ENCODE measurements at regions not wholly inside any gene's neighbourhood (a gene's known extent, or its start where the extent isn't known, plus 50 kb on each side); places are given as distances from the start of the nearest gene placed in this dataset.

DNA sequence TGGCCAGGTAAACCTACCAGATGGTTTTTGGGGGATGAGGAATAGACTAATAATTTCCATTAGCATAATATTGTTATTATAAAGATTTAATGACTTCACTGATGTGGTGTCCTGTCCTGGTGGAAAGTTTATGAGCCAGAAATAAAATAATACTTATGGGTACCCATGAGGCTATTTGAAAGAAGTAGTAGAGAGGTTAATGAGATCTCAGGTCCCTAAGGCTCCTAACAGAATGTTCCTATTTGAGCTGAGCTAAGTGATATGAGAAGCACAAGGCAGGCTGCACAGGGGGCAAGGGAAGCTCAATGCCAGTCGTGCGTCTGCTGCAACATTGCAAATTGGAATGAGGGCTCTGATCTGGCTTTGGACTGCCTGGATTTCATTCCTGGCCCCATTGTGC lies 174.1 kb downstream of the BMP2 start:
- intact Hi-C loops (cut with DNase I): no loop called here
- no peak for DNase-seq (ENCODE audit: low spot score)

DNA sequence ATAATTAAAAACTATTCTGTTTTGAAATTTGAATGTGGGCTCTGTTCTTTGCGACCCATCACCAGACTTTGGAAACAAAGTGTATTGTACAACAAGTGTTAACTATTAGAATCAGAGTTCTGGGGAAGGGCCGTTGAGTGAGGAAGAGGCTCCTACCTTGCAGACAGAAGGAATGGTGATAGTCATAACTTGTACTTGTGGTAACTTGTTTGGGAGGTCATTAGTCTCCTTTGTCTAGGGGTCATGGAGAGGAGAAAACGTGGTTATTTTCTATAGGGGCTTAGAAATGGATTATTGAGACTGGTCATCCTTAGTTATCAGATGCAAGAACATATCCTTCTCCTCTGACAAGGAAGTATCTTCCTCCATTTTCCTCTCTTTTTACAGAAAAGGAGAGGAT lies 174.8 kb downstream of the BMP2 start:
- DNase-seq (ENCODE audit: low spot score): no peak
- intact Hi-C loops (cut with DNase I): no loop called here

- intact Hi-C loops (cut with DNase I): no loop called here
- no peak for DNase-seq (ENCODE audit: low spot score)
Observed at GRCh38 chr20:6944292-6944691, 176.8 kb downstream of the BMP2 start.

GRCh38 chr20:6953611-6954010 lies 186.1 kb downstream of the BMP2 start:
- intact Hi-C loops (cut with DNase I): no loop called here
- no peak for DNase-seq (ENCODE audit: low spot score)

- no peak for DNase-seq (ENCODE audit: low spot score)
- intact Hi-C loops (cut with DNase I): no loop called here
Observed at GRCh38 chr20:6954219-6954618, 186.7 kb downstream of the BMP2 start.

- intact Hi-C loops (cut with DNase I): no loop called here
- DNase-seq (ENCODE audit: low spot score): no peak
Observed at GRCh38 chr20:6956056-6956455, 188.6 kb downstream of the BMP2 start.

GRCh38 chr20:6956574-6956973 lies 189.1 kb downstream of the BMP2 start:
- DNase-seq (ENCODE audit: low spot score): no peak
- intact Hi-C loops (cut with DNase I): no loop called here

DNA sequence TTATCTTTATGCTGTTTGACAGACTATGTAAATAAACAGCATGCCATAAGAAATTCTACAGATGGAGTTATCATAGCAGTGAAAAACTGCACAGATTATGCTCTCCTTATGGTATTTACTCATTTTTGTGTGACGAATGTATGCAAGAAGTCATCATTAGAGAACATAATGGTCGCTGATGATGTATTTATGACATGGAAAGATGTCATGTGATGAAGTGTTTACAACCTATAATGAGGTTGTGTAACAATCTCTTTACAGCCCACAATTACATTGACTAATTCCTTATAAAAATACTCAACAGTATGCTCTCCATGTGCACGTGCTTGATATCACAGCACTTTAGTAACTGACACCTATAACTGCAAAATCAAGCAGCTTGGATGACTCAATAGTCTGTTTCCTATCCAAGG lies 192.4 kb downstream of the BMP2 start:
- intact Hi-C loops (cut with DNase I): no loop called here

GRCh38 chr20:6966721-6967120 lies 199.2 kb downstream of the BMP2 start:
- DNase-seq (ENCODE audit: low spot score): no peak
- intact Hi-C loops (cut with DNase I): no loop called here

More for the DNA sequence above, 192.4 kb downstream of the BMP2 start:
- no peak for DNase-seq (ENCODE audit: low spot score)

DNA sequence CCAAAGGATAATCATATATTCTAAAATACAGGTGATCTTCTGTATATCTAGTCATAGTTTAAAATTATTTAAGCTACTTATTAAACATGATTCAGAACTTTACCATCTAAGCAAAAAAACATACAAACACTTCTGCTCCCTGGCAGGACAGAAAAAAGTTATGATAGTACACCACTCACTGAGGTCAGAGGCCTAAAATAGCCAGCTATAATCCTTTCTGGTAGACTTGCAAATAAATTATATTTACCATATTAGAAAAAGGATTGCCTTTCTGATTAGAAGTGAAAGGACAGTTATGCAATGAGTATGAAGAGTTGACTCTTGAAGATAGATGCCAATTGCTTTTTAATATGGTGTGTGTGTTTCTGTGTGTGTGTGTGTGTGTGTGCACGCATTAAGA lies 207.4 kb downstream of the BMP2 start:
- intact Hi-C loops (cut with DNase I): no loop called here
- DNase-seq (ENCODE audit: low spot score): no peak

DNA sequence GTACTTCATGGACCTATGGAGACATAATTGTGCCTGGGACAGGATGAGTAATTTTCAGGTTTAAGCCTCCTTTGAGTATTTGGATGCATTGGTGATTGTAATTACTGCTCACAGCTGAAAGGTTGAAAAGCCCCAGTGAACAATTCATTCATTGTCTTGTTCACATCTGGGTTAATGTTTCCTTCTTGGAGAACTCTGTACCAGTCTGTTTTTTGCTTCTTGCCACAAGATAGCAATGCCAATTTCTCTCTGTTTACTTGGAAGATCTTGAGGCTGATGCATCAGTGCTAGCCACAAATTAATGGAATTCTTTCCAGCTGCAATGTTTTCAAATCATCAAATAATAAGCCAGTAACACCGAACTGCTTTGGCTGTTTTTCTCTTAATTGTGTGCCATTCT lies 207.8 kb downstream of the BMP2 start:
- DNase-seq (ENCODE audit: low spot score): no peak

DNA sequence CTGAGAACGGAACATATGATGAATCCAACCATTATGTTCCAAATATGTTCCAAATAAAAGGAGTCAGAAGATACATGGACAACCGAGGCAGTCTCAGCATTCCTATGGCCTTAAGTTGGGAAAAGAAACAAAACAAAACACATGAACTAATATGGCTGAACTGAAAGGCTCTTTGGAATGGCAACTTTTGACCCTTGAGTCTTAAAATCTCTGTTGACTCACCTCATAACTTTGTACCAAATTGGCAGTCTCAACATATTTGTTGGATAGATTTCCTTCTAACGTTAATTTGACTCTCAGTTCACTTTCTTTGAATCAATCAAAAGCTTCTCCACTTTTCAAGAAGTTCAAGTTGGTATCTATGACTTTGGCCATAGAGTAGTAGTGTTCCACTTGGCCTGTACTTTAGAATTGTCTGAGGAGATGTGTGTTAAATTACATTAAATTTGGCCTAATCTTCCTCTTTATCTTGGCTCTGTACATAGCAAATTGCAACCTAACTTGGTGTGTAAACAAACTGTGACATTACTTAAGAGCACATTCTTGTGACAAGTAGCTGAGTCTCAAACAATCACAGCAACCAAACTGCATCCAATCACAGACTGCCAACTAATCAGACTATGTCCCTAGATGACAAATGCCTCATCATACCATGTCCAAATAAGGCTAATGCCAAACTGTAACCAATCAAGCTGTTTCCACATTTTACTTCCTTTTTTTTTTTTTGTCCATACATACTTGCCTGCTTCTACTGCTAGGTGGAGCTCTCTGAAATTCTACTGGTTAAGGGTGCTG lies 208.8 kb downstream of the BMP2 start:
- DNase-seq (ENCODE audit: low spot score): no peak
- intact Hi-C loops (cut with DNase I): no loop called here

More for the DNA sequence above, 207.8 kb downstream of the BMP2 start:
- intact Hi-C loops (cut with DNase I): no loop called here

DNA sequence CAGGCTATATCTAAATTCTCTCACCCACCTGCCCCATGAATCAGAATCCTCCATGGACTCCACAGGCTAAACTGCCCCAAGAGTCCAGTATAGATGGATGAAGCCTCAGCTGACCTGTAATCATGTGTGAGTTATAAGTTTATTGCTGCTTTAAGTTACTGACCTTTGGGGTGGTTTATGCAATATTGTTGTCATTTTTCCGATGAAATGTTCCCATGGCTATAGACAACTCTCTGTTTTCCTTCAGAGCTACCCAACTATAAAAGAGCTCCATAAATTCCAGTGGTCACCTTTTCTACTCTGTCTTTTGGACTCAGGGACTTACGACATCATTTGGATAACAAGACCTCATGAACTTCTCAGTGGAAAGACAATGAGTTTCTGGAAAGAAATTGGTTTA lies 212.1 kb downstream of the BMP2 start:
- intact Hi-C loops (cut with DNase I): no loop called here

DNA sequence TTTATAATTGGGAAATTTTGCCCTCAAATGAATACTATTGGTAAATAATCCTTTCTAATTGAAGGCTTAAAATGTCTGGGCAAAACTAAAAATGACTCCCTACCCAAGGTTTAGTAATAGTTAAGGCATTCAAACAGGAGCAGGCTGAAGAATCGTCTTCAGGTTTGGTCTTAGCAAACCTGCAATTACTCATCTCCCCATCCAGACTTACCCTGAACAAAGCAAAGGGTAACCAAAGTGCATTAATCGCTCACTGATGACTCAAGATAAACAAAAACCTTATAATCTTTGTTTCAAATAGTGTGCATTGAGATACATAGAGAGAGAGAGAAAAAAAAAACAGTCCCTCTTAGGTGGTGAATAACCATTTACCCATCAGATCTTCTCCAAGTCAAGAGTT lies 225.5 kb downstream of the BMP2 start:
- intact Hi-C loops (cut with DNase I): no loop called here
- no peak for DNase-seq (ENCODE audit: low spot score)

More for the DNA sequence above, 212.1 kb downstream of the BMP2 start:
- DNase-seq (ENCODE audit: low spot score): no peak

DNA sequence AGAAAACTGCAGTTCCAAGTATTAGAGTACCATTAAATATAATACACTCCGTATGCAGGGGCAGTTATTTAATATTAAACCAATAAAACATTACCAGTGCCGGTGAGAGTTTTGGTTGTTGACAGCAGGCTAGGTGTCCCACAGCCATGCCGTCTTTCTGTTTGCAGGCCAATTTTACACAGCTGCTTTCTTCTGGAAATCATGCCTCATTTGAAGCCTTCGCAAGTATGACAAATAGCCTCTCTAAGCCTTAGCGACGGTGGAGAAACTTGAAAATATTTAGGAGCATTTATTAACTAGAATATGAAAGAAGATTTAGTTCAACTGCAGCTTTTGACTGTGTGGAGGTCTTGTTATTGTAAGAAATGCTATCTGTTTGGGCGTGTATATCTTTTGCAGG lies 226.0 kb downstream of the BMP2 start:
- DNase-seq (ENCODE audit: low spot score): no peak
- intact Hi-C loops (cut with DNase I): no loop called here

DNA sequence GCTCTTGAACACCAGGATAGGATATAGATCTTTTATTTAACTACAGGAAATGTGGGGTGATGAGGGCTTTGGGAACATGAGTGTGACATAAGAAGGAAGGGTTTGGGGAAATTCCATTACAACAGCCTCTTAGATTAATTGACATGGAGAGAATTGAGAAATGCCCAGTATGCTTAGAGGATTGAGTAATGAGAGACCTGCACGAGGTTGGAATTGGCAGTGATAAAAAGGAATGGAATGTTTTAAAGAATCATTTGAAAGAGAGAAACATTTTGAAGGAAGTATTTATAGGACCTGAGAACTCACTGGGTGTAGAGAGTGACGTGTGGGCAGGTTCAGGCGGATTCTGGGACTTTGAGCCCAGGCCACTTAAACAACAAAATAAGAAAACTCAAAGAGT lies 227.0 kb downstream of the BMP2 start:
- intact Hi-C loops (cut with DNase I): no loop called here
- DNase-seq (ENCODE audit: low spot score): no peak

DNA sequence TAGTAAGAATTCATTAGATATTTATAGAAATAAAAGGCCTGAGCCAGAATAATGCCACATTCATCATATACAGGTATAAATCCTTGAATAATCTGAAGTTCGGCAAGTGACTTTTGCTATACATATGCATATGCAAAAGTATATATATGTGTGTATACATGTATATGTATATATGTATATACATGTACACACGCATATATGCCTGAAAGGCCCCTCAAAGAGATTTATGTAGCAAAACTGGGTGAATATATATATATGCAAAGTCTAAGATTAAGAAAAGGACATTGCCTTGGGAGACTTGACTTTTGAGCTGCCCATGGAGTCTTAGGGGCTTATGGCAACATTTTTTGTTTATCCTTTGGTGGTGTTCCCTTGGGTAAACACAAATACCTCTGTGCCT lies 231.4 kb downstream of the BMP2 start:
- DNase-seq (ENCODE audit: low spot score): no peak

DNA sequence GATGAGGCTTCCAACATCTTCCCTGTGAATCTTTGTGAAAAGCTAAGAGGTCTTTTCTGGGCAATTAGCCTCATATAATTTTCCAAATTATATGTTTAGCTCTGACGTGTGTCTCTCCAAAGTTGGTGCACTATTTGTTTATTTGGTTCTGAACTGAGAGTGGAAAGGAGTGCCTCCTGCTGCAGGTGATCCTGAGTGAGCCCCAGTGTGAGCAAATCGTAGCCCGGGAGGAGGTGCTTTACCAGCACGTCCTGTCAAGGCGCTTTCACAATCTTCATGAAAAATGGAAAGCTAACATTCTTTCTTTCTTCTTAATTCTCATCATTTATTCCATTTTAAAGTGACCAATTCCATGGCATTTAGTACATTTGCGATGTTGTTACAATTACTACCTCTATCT lies 231.9 kb downstream of the BMP2 start:
- no peak for DNase-seq (ENCODE audit: low spot score)
- intact Hi-C loops (cut with DNase I): no loop called here

More for the DNA sequence above, 231.4 kb downstream of the BMP2 start:
- intact Hi-C loops (cut with DNase I): no loop called here

GRCh38 chr20:7003598-7003997 lies 236.1 kb downstream of the BMP2 start:
- no peak for DNase-seq (ENCODE audit: low spot score)
- intact Hi-C loops (cut with DNase I): no loop called here

DNA sequence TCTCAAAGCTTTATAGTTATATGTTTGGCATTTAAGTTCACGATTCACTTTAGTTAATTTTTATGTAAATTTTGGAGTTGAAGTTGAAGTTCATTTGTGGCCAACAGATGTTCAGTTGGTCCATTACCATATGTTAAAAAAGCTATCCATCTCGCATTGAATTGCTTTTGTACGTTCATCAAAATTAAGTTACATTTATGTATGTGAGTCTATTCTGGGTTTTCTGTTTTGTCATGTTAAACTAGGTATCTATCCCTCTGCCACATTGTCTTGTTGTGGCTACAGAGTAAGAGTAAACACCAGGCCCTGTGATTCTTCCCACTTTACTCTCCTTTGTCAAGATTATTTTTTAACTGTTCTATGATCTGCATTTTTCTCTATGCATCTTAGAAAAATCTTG lies 237.3 kb downstream of the BMP2 start:
- no peak for DNase-seq (ENCODE audit: low spot score)
- intact Hi-C loops (cut with DNase I): no loop called here

DNA sequence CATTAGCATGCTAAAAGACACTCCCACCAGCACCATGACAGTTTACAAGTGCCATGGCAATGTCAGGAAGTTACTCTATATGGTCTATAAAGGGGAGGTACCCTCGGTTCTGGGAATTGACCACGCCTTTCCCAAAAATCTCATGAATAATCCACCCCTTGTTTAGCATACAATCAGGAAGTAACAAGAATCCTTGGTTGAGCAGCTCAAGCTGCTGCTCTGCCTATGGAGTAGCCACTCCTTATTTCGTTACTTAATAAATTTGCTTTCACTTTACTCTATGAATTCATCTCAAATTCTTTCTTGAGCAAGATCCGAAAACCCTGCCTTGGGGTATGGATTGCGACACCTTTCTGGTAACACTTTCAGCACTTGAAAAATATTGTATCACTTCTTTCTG lies 243.0 kb downstream of the BMP2 start:
- intact Hi-C loops (cut with DNase I): no loop called here
- DNase-seq (ENCODE audit: low spot score): no peak

DNA sequence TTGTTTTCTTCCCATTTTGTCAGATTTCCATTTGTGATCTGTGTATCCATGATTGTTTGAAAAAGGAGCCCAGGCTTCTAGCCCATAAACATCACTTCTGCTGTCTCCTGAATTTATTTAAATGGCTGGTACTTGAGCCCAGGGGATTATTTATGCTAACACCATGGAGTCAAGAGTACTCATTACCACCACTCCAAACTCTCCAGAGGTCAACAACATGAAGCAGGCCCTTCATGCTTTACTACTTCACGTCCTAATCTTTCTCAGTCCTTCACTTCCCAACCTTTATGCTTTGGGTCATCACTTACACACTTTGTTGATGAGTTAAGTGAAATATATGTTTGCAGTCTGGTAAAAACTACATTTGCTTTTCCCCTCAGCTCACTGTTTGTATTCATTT lies 247.8 kb downstream of the BMP2 start:
- DNase-seq (ENCODE audit: low spot score): no peak
- intact Hi-C loops (cut with DNase I): no loop called here

All from cardiac septum (tissue), 1 donor.